Activated T-helper 2 cell treated with anti-CD3 and anti-CD28 coated beads, Interferon-gamma antibody, Interleukin-2, Interleukin-4, amounts not matched to agents 10 μg/mL and 5 μg/mL and 100 μg/mL, durations not matched to agents 14 hours and 24 hours and 36 hours (primary cell): ENCODE measurements at regions not wholly inside any gene's neighbourhood (a gene's known extent, or its start where the extent isn't known, plus 50 kb on each side); places are given as distances from the start of the nearest gene placed in this dataset.

Experiments
- DNase-seq: peaks from one replicate; pipeline ENCODE4 v3.0.0; 2021; ENCODE audit warnings: low spot score
- H3K27ac Mint-ChIP-seq: one replicate; pipeline ENCODE4 v1.8.0; 2021; ENCODE audit warnings: mixed read lengths
- H3K27me3 Mint-ChIP-seq: one replicate; pipeline ENCODE4 v1.8.0; 2021; ENCODE audit warnings: low read depth, mixed read lengths
- H3K36me3 Mint-ChIP-seq: one replicate; pipeline ENCODE4 v1.8.0; 2021; ENCODE audit warnings: low read depth, mixed read lengths
- H3K4me1 Mint-ChIP-seq: one replicate; pipeline ENCODE4 v1.8.0; 2021; ENCODE audit warnings: low read depth, mixed read lengths
- H3K4me3 Mint-ChIP-seq: one replicate; pipeline ENCODE4 v1.8.0; 2021; ENCODE audit warnings: low read depth, mild to moderate bottlenecking, moderate library complexity, mixed read lengths
- H3K9me3 Mint-ChIP-seq: one replicate; pipeline ENCODE4 v1.8.0; 2021; ENCODE audit warnings: mixed read lengths
- intact Hi-C: fragments of 100-400 bp; cut with micrococcal nuclease; formaldehyde crosslinking; loops from one replicate; pipeline ENCODE4 v1.15.1; 2023

- H3K36me3 Mint-ChIP-seq = no peaks in the 10 kb centered on the region
- intact Hi-C loops = no loop called here
- no peak overlapping the region for H3K4me3 Mint-ChIP-seq
- no peak for DNase-seq
- H3K27ac Mint-ChIP-seq = no peak overlapping the region
- H3K27me3 Mint-ChIP-seq = peaks cover 2% of the 10 kb centered on the region
- no peaks in the 10 kb centered on the region for H3K4me1 Mint-ChIP-seq
- peaks cover 7% of the 10 kb centered on the region for H3K9me3 Mint-ChIP-seq
Measured at GRCh38 chr14:104337351-104337750, 199.0 kb downstream of the KIF26A start.

DNA sequence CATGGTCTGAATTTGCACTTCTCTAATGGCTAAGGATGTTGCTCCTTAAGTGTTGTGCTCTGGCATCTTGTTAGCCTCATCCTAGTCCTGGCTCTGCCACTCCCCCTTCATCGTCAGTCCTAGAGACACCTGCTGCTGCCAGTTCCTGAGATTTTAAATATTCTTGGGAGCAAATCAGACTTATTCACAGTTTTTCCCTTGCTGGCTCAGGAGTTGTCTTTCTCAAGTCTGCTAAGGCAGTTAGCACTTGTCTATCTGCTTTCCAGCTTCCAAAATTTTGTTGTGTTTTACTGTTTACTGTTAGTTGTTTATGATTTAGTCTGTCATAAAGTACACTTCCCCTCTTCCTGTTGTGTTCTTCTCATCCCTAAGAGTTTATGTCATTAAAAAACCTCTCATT lies 201.0 kb downstream of the KIF26A start:
- no peaks in the 10 kb centered on the region for H3K4me1 Mint-ChIP-seq
- H3K9me3 Mint-ChIP-seq = peaks cover 7% of the 10 kb centered on the region
- no peaks in the 10 kb centered on the region for H3K36me3 Mint-ChIP-seq
- H3K4me3 Mint-ChIP-seq = no peak overlapping the region
- no peak for DNase-seq
- peaks cover 2% of the 10 kb centered on the region for H3K27me3 Mint-ChIP-seq
- intact Hi-C loops = no loop called here
- no peak overlapping the region for H3K27ac Mint-ChIP-seq

DNA sequence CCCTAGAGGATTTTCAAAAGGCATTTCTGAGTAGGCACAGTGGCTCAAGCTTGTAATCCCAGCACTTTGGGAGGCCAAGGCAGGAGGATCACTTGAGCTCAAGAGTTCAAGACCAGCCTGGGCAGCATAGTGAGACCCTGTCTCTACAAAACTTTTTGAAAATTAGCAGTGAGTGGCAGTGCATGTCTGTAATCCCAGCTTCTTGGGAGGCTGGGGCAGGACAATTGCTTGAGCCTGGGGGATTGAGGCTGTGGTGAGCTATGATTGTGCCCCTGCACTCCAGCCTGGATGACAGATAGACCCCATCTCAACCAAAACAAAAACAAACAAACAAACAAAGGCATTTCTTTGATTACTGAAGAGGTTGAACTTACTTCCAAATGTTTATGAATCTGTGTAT lies 201.4 kb downstream of the KIF26A start:
- intact Hi-C loops = no loop called here
- H3K27ac Mint-ChIP-seq = no peak overlapping the region
- peaks cover 7% of the 10 kb centered on the region for H3K9me3 Mint-ChIP-seq
- no peaks in the 10 kb centered on the region for H3K4me1 Mint-ChIP-seq
- no peak overlapping the region for H3K4me3 Mint-ChIP-seq
- H3K27me3 Mint-ChIP-seq = peaks cover 2% of the 10 kb centered on the region
- DNase-seq = no peak
- no peaks in the 10 kb centered on the region for H3K36me3 Mint-ChIP-seq

DNA sequence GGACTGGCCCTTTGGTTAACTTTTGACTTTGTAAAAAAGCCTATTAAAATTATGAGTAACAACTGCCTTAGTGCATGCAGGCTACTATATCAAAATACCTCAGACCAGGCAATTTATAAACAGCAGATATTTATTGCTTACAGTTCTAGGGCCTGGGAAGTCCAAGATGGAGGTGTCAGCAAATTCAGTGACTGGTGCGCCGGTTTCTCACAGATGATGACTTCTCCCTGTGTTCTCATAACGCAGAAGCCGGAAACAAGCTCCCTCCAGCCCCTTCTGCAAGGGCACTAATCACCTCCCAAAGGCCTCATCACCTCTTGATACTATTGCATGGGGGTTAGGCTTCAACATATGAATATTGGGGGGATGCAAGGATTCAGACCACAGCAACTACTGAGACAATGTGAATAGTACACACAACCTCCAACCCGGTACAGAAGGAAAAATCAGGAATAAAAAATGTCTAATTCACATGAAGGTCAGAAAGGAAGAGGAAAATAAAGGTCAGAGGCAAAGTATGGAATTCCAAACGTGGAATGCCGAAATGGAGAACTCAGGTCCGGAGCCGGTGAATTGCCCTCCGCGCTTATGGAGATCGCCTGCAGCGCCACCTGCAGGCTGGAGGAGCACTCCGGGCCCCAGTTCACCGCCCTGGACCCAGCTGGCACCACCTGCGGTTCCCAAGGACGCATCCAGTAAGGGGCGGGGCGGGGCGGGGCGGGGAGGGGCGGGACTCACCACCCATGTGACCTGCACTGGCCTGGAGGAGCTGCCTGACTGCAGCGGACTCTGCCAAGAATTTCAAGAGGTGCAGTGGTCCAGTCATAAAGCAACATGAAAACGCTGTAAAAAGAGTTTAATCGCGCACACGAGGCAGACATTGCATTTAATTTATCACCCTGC lies 203.4 kb downstream of the KIF26A start:
- intact Hi-C loops = no loop called here
- Mint-ChIP-seq H3K4me3 (no peak overlapping the region), H3K4me1 (no peaks in the 10 kb centered on the region), H3K27me3 (peaks cover 2% of the 10 kb centered on the region), H3K36me3 (no peaks in the 10 kb centered on the region), H3K9me3 (peaks cover 7% of the 10 kb centered on the region), H3K27ac (no peak overlapping the region)
- no peak for DNase-seq

DNA sequence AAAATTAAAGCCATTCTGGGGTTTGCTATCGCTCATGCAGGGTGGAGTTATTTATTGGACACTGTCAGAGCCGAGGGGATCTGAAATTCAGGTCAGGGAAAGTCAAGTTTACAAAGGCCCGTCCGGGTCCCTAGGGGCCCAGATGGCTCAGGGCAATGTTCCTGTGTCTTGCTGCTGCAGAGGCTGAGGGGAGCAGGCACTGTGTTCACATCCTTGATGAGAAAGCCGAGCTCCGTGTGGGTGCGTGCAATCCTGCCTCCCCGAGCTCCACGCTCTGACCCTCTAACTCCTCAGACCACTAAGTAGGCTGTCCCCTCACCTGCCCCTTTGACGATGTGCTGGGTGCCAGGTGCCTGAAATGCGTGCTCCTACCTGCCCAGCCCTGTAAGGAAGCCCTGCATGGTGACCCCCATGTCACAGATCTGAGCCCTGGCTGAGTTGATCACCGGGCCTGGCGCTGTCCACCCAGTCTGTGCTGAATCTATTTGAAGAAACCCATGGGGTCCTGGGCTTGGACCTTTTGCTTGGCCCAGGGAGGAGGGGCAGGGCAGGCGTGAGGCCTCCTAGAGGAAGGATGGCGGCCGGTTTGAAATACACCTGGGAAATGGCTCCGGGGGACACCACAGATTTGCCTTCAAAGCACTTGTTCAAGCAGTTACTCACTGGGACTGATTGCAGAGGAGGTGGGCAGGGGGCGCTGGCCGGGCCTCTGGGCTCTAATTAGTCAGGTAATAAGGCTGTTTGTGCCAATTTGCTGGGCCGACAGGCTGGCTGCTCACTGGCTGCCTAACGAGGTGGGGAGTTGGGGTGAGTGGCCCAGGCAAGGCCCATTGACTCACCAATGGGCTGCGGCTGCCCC lies 204.3 kb downstream of the KIF26A start:
- H3K9me3 Mint-ChIP-seq = peaks cover 7% of the 10 kb centered on the region
- no peaks in the 10 kb centered on the region for H3K4me1 Mint-ChIP-seq
- H3K36me3 Mint-ChIP-seq = no peaks in the 10 kb centered on the region
- no peak for DNase-seq
- intact Hi-C loops = no loop called here
- H3K27me3 Mint-ChIP-seq = peaks cover 2% of the 10 kb centered on the region
- no peak overlapping the region for H3K27ac Mint-ChIP-seq
- H3K4me3 Mint-ChIP-seq = no peak overlapping the region

DNA sequence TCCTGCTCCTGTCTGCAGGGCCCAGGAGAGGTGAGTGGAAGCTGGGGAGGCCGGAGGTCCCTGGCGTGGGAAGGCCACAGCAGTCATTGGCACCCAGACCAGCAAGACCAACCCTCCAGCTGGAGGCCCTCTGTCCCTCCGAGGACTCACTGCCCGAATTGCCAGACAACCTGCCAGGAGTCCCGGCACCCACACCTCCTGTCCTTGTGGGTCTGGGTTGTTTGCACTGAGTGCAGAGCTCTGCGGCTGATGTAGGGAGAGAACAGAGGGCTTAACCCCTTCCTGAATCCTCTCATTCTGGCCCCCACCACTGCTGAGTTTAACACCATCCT lies 204.9 kb downstream of the KIF26A start:
- no peaks in the 10 kb centered on the region for H3K4me1 Mint-ChIP-seq
- H3K4me3 Mint-ChIP-seq = no peak overlapping the region
- DNase-seq = no peak
- H3K9me3 Mint-ChIP-seq = peaks cover 5% of the 10 kb centered on the region
- no peaks in the 10 kb centered on the region for H3K36me3 Mint-ChIP-seq
- peaks cover 2% of the 10 kb centered on the region for H3K27me3 Mint-ChIP-seq
- no peak overlapping the region for H3K27ac Mint-ChIP-seq
- intact Hi-C loops = no loop called here

DNA sequence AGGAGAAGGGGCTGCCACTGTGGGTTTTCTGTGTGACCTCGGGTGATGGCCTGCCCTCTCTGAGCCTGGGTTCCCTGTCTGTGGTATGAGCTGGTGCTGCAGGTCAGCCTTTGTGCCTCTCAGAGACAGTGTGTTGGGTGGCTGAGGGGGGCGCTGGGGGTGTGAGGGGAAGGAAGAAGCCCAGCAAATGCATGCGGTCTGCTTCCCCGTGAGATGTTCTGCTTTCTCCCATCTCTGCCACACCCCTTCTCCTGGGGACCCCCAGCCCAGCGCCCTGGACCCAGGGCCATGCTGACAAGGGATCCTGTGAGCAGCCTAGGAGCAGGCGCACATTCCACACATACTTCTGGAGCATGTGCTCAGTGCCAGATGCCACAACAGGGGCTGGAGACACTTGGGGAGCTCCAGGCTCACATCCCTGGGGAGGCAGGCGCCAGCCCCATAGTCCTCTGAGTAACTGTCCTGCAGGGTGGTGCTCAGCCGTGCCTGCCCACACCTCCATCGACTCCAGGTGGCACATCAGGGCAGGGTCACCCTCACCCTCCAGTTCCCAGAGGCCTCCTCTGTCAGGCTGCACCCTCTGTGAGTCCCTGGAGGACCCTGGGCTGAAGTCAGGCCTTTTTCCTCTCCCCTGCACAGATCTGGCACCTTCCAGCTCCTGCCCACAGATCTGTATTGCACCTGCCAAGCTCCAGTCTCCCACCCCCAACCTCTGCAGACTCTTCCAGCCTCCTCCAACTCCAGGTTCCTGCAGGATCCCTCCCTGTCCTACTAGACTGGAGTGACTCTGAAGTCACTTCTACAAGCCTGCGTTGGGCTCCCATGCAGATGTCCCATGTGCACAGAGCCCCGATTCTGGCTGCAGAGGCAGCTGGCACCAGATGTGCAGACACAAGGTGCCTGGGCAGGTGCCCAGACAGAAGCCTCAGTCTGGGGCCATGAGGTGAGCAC lies 205.6 kb downstream of the KIF26A start:
- no peak overlapping the region for H3K27ac Mint-ChIP-seq
- no peak for DNase-seq
- H3K36me3 Mint-ChIP-seq = no peaks in the 10 kb centered on the region
- H3K9me3 Mint-ChIP-seq = no peaks in the 10 kb centered on the region
- peaks cover 2% of the 10 kb centered on the region for H3K27me3 Mint-ChIP-seq
- no peak overlapping the region for H3K4me3 Mint-ChIP-seq
- no peaks in the 10 kb centered on the region for H3K4me1 Mint-ChIP-seq
- intact Hi-C loops = no loop called here

DNA sequence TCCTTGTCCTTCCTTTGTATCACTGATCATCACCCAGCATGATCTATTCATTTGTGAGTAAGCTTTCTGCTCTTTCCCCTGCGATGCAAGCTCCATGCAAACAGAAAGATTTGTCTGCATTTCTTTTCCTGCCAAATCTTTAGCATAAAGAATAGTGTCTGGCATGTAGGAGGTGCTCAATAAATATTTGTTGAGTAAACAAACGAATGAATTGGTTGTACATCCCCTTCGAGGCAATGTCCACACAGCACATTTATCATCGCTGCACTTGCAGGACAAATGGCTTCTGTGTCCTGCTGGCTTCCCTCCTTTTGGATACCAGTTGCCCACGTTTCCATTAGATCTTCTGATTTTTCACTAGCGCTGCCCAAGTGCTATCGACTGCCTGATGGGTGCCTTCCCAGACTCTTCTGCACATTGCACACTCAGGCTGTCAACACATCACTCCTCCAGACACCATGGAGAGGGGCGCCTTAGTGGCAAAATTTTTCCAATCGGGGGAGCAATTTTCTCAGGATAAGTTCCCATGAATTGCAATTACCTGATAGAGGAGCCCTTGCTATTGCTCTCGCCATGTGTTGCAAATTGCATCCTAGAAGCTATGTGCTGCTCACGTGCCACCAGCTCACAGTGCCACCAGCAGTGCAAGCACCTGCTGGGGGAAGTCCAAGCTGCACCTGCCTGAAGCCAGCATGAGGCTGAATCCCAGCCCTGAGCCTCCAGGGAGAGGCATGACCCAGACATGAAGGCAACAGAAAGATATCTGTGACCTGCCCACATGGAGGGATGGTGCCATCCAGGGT lies 206.6 kb downstream of the KIF26A start:
- intact Hi-C loops = no loop called here
- Mint-ChIP-seq H3K4me3 (no peak overlapping the region), H3K27ac (no peak overlapping the region), H3K36me3 (no peaks in the 10 kb centered on the region), H3K27me3 (peaks cover 2% of the 10 kb centered on the region), H3K9me3 (no peaks in the 10 kb centered on the region), H3K4me1 (no peaks in the 10 kb centered on the region)
- no peak for DNase-seq

DNA sequence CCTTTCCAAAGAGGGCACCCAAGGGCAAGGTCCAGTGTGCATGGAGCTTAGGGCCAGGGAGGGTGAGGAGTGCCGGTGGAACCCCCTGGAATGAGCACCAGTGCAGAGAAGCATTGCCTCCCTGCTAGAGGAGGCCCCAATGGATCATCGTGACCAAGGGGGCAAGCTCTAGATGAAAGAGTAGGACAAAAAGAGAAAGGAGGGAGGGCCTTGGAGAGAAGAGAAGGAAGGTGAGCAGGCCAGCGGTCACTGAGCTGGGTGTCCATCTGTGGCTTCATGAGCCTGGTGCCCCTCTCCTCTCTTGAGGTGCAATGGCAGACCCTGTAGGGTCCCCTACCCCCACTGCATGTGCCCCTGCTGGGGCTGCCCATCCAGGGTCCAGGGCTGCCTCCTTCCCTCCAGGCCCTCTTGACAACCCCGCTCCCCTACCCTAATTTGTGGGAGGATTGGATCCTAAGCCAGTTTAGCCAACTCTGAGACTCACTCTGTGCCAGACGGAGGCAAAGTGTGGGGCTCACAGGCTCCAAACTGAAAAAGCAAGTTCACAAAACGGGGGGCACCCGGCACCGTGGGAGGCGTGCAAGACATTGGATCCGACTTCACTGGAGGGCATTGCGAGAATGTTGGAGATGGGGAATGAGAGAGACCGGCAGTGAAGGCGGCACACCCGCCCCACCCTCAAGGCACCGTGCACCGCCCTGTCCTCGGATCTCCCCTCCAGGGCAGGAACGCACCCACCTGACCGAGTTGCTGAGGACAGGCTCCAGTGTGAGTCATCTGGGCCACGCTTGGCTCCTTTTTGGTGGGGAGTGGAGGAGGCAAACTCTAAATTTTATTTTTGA lies 207.5 kb downstream of the KIF26A start:
- intact Hi-C loops = no loop called here
- H3K4me3 Mint-ChIP-seq = no peak overlapping the region
- H3K4me1 Mint-ChIP-seq = no peaks in the 10 kb centered on the region
- no peaks in the 10 kb centered on the region for H3K9me3 Mint-ChIP-seq
- no peaks in the 10 kb centered on the region for H3K27me3 Mint-ChIP-seq
- DNase-seq = no peak
- no peak overlapping the region for H3K27ac Mint-ChIP-seq
- no peaks in the 10 kb centered on the region for H3K36me3 Mint-ChIP-seq

DNA sequence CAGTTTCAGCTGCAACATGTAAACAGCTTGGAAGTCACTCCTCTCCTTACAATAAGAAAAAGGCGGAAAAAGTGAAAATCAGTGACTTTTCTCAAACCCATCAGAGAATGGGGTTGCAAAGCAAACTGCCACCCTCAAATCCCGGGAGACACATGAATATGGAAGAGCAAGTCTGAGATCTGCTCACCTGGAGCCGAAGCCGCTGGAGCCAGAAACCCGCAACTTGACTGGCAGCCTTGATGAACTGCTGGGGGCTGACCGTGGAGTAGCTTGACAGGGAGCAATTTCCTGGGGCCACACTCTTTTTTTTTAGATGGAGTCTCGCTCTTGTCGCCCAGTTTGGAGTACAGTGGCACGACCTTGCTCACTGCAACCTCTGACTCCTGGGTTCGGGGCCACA lies 208.2 kb downstream of the KIF26A start:
- Mint-ChIP-seq H3K4me1 (no peaks in the 10 kb centered on the region), H3K4me3 (no peak overlapping the region), H3K9me3 (no peaks in the 10 kb centered on the region), H3K27me3 (no peaks in the 10 kb centered on the region), H3K36me3 (no peaks in the 10 kb centered on the region), H3K27ac (no peak overlapping the region)
- intact Hi-C loops = no loop called here
- DNase-seq = no peak

DNA sequence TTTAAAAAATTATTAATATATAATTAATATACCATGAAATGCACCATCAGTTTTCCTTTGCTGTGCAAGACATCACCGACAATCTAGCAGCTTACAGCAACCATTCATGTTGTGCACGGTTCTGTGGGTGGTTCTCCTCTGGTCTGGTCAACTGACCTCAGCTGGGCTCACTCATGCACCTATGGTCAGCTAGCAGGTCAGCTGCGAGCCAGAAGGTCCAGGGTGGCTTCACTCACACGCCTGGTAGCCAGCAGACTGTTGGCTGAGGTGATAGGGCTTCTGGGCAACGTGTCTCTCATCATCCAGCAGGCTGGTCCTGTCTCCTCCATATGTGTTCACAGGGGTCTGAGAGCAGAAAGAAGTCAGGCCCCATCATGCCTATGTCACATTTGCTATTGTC lies 210.4 kb downstream of the KIF26A start:
- H3K4me3 Mint-ChIP-seq = no peak overlapping the region
- H3K9me3 Mint-ChIP-seq = no peaks in the 10 kb centered on the region
- H3K27ac Mint-ChIP-seq = no peak overlapping the region
- H3K4me1 Mint-ChIP-seq = no peaks in the 10 kb centered on the region
- H3K36me3 Mint-ChIP-seq = no peaks in the 10 kb centered on the region
- intact Hi-C loops = no loop called here
- DNase-seq = no peak
- H3K27me3 Mint-ChIP-seq = no peaks in the 10 kb centered on the region
